Esophagus squamous epithelium (tissue), 5 donors: ENCODE measurements at regions not wholly inside any gene's neighbourhood (a gene's known extent, or its start where the extent isn't known, plus 50 kb on each side); places are given as distances from the start of the nearest gene placed in this dataset.

Experiments
- DNase-seq: peaks from one replicate; lab custom pipeline; 2025; lab: John Stamatoyannopoulos, UW
- H3K27ac ChIP-seq, 4 donors: fragments of 200-600 bp; sonication (generic); one replicate each; pipeline ENCODE4 v1.5.1; 2016 to 2019; ENCODE audit warnings: mild to moderate bottlenecking in 1 of 4
- H3K27me3 ChIP-seq, 4 donors: fragments of 200-600 bp; sonication (generic); 1 replicate in 3 of 4; 2 replicates in 1 of 4; pipeline versions ENCODE4 v1.5.1 to v1.6.0; 2017 to 2021; ENCODE audit warnings: antibody characterized with exemption in 1 of 4
- H3K36me3 ChIP-seq, 3 donors: fragments of 200-600 bp; sonication (generic); one replicate each; pipeline ENCODE4 v1.5.1; 2016 to 2019
- H3K4me1 ChIP-seq, 3 donors: fragments of 200-600 bp; sonication (generic); one replicate each; pipeline ENCODE4 v1.5.1; 2017 to 2019
- H3K4me3 ChIP-seq, 4 donors: fragments of 200-600 bp; sonication (generic); 1 replicate in 3 of 4; 2 replicates in 1 of 4; pipeline ENCODE4 v1.5.1; 2016 to 2019; ENCODE audit warnings: mild to moderate bottlenecking in 2 of 4, moderate library complexity in 1 of 4
- H3K9me3 ChIP-seq, 3 donors: fragments of 200-600 bp; sonication (generic); one replicate each; pipeline ENCODE4 v1.5.1; 2016 to 2019
- CTCF ChIP-seq, 6 experiments: fragments of 450-650 bp in 4 of 6; fragments of 200-600 bp in 2 of 6; sonication (generic) in 2 of 6; IDR thresholded peaks; one replicate each; pipeline ENCODE4 v1.5.1; 2016 to 2019; ENCODE audit warnings: antibody characterized with exemption in 6 of 6, mild to moderate bottlenecking in 4 of 6, moderate library complexity in 4 of 6
- POLR2A ChIP-seq, 4 donors: fragments of 450-650 bp; IDR thresholded peaks; one replicate each; pipeline ENCODE4 v1.6.1; 2017; ENCODE audit warnings: antibody characterized with exemption in 4 of 4, mild to moderate bottlenecking in 4 of 4, moderate library complexity in 3 of 4
- WGBS, 2 donors: methylation state at CpG; one replicate each; pipeline ENCODE4 v1.1.5; 2018; 5-methylcytosine and 5-hydroxymethylcytosine counted together
- intact Hi-C: fragments of 100-400 bp; cut with DNase I; formaldehyde crosslinking; loops from one replicate; pipeline ENCODE4 v1.15.0; 2022
- donor health status: DM: yes; HTN: yes; CAD: no.

GRCh38 chr1:3983181-3983580 lies 83.1 kb upstream of the C1orf174 start:
- intact Hi-C loops = no loop called here
- Histone ChIP-seq H3K27ac (no peak overlapping the region), H3K4me1 (no peaks in the 10 kb centered on the region), H3K9me3 (no peaks in the 10 kb centered on the region), H3K4me3 (no peak overlapping the region), H3K36me3 (no peaks in the 10 kb centered on the region), H3K27me3 (peaks cover 0 to 27% (median 0%) of the 10 kb centered on the region in 4 donors)
- no peak for DNase-seq
- 60 to 61% methylated on average over 3 to 6 of the region's 9 CpGs for WGBS, 2 donors
- TF ChIP-seq POLR2A (IDR thresholded peaks at IDR 0.05) = no peak
- no peak for TF ChIP-seq CTCF (IDR thresholded peaks at IDR 0.05)

- intact Hi-C loops = no loop called here
- no peaks in the 10 kb centered on the region for H3K9me3 ChIP-seq
These were observed 84.5 kb upstream of the C1orf174 start for GRCh38 chr1:3984586-3984985.

GRCh38 chr1:3986686-3987218 lies 86.7 kb upstream of the C1orf174 start:
- H3K4me1 ChIP-seq = no peaks in the 10 kb centered on the region
- no peaks in the 10 kb centered on the region for H3K36me3 ChIP-seq
- no peak overlapping the region for H3K27ac ChIP-seq
- 68 to 89% methylated on average over 9 to 10 of the region's 13 CpGs for WGBS, 2 donors
- intact Hi-C loops = no loop called here
- TF ChIP-seq POLR2A (IDR thresholded peaks at IDR 0.05) (no peak), CTCF (IDR thresholded peaks at IDR 0.05) (no peak)
- no peaks in the 10 kb centered on the region for H3K9me3 ChIP-seq
- H3K27me3 ChIP-seq = peaks cover 0 to 20% (median 0%) of the 10 kb centered on the region in 4 donors
- H3K4me3 ChIP-seq = no peak overlapping the region
- DNase-seq = no peak

More at GRCh38 chr1:3984586-3984985, 84.5 kb upstream of the C1orf174 start:
- WGBS, 2 donors = 84 to 91% methylated on average over 9 to 13 of the region's 13 CpGs
- H3K4me1 ChIP-seq = no peaks in the 10 kb centered on the region
- H3K27me3 ChIP-seq = peaks cover 0 to 27% (median 0%) of the 10 kb centered on the region in 4 donors
- TF ChIP-seq POLR2A (IDR thresholded peaks at IDR 0.05) (no peak), CTCF (IDR thresholded peaks at IDR 0.05) (no peak)
- no peaks in the 10 kb centered on the region for H3K36me3 ChIP-seq
- DNase-seq = no peak
- no peak overlapping the region for H3K4me3 ChIP-seq
- no peak overlapping the region for H3K27ac ChIP-seq

GRCh38 chr1:3987669-3988235 lies 87.7 kb upstream of the C1orf174 start:
- Histone ChIP-seq H3K4me3 (no peak overlapping the region), H3K4me1 (no peaks in the 10 kb centered on the region), H3K27me3 (peaks cover 0 to 18% (median 0%) of the 10 kb centered on the region in 4 donors), H3K36me3 (no peaks in the 10 kb centered on the region), H3K9me3 (no peaks in the 10 kb centered on the region), H3K27ac (no peak overlapping the region)
- 17 to 33% methylated on average over 1 to 2 of the region's 2 CpGs for WGBS, 2 donors
- DNase-seq = no peak
- intact Hi-C loops = no loop called here
- TF ChIP-seq CTCF (IDR thresholded peaks at IDR 0.05) (no peak), POLR2A (IDR thresholded peaks at IDR 0.05) (no peak)

- Histone ChIP-seq H3K9me3 (no peaks in the 10 kb centered on the region), H3K4me1 (no peaks in the 10 kb centered on the region), H3K27ac (no peak overlapping the region), H3K36me3 (no peaks in the 10 kb centered on the region), H3K27me3 (peaks cover 0 to 18% (median 0%) of the 10 kb centered on the region in 4 donors), H3K4me3 (no peak overlapping the region)
- intact Hi-C loops = no loop called here
- TF ChIP-seq POLR2A (IDR thresholded peaks at IDR 0.05) (no peak), CTCF (IDR thresholded peaks at IDR 0.05) (no peak)
- 81 to 84% methylated on average over 5 to 7 of the region's 7 CpGs for WGBS, 2 donors
- DNase-seq = no peak
These were observed 88.4 kb upstream of the C1orf174 start for GRCh38 chr1:3988431-3988830.
